HG02938 (cell line): ENCODE measurements at regions not wholly inside any gene's neighbourhood (a gene's known extent, or its start where the extent isn't known, plus 50 kb on each side); places are given as distances from the start of the nearest gene placed in this dataset.
"Not testable (repeated sequence)": the region's sequence is repeated elsewhere in the genome, so short reads cannot be mapped to it uniquely, and the experiment has no call there.

ENCODE experiments used
- ATAC-seq: cut with Tn5 transposase; IDR thresholded peaks from one replicate; pipeline ENCODE4 v1.9.1; 2021; ENCODE audit warnings: mild to moderate bottlenecking, moderate library complexity; ENCODE audit not compliant: unreplicated experiment

GRCh38 chr6:62819640-62820039, 391.6 kb upstream of the FKBP1C start:
- ATAC-seq, result no peak

DNA sequence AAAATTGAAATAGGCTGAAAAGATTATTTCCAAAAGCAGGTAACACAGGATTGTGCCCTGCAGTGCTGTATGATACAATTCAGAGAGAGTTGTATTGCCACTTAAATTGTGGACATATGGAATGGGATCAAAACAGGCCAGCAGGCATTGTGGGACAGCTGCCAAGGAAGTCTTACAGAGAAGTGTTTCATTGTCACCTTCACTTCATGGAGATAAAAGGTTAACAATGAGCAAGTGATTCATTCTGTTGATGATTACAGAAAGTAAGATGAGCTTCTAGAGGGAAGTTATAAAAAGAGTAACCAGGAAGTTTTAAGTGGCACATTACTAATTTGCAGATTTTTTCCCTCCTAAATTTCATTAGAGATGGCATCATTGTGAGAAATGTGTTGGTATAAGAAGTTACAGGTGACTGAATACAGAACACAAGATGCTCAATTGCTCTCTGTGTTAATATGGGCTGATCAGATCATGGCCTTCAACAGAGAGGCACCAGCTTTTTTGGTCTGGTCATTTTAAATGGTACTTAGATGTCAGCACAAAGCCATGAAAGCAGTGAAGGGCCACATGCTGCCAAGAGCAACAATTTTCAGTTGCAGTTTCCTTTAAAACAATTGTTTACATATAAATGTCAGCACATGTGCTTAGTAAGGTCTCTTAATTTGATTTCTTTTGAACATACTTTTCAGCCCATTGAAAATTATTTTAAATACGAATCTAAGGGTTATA, 402.5 kb upstream of the FKBP1C start:
- ATAC-seq, result no peak

DNA sequence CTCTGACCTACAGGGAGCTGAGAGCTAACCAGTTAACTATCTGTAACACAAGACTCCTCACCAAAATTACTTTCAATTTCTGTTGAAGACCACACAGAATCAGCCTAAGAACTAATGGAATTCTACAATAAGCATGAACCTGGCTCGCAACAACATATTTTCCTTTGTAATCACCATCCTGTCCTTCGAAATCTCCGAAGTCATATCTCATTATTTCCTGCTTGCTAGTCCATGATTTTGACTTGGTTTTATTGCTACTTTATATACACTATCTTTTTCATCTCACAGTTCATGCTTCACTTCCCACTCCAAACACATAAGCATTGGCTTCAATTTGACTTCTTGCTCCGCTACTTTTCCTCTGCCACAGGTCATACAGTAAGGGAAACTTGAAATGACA, 405.8 kb upstream of the FKBP1C start:
- no peak for ATAC-seq

- no peak for ATAC-seq
Measured at GRCh38 chr6:62803094-62803493, 408.2 kb upstream of the FKBP1C start.

DNA sequence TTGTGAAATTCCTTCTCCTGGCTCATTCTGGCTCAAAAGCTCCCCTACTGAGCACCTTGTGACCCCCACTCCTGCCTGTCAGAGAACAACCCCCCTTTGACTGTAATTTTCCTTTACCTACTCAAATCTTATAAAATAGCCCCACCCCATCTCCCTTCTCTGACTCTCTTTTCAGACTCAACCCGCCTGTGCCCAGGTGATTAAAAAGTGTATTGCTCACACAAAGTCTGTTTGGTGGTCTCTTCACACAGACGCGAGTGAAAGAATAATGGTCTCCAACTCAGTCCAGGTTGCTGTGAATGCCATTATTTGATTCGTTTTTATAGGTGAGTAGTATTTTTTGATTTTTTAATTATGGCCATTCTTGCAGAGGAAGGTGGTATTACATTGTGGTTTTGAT, 414.1 kb upstream of the FKBP1C start:
- no peak for ATAC-seq

DNA sequence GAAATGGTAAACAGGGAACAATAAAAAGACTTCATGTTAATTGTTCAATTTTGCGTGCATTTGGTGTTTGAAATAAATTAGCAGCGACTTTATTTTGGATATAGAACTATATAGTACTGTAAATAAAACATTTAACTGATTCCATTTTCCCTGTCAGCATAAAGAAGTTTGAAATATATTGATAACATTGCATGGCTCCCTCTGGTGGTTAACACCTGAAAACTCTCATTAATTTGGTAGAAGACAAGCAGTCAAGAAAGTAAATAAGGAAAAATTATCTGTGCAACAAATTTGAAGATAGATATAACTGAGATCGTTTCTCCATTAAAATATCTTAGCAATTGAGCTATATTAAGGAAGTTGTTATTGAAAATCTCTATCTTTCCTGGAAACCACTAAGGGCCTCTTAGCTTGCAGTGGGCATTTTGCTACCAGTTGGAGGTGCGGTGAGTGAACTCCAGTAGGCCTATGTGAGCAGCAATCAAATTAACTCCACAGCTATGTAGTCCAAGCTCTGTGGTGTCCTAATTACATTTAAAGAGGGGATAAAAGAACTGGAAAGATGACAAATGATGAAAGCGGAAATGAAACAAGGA, 435.7 kb upstream of the FKBP1C start:
- ATAC-seq, result no peak

DNA sequence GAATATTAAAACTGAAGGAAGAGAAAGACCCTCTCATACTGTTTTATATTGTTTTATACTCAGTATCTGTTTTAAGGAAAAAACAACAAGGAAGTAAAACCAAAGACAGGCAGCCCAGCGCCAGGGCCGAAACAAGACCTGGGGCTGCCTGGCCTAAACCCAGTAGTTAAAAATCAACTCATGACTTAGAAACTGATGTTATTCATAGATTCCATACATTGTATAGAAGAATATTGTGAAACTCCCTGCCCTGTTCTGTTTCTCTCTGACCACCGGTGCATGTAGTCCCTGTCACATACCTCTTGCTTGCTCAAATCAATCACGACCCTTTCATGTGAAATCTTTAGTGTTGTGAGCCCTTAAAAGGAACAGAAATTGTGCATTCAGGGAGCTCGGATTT, 445.1 kb upstream of the FKBP1C start:
- not testable (repeated sequence) for ATAC-seq

DNA sequence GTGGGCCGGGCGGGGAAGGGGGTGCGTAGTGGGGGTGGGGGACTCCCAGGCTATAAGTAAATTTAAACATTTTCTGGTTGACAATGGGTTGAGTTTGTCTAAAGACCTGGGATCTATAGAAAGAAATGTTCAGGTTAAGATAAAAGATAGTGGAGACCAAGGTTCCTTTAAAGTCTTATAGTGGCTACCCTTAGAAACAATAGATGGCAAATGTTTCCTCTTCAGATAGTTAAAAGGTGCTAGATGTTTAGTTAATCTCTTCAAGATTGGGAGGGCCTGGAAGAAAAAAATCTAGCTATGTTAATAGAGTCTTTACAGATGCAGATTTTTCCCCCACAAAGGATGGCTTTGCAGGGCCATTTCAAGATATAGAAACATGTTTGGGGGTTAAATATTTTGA, 446.4 kb upstream of the FKBP1C start:
- no peak for ATAC-seq

DNA sequence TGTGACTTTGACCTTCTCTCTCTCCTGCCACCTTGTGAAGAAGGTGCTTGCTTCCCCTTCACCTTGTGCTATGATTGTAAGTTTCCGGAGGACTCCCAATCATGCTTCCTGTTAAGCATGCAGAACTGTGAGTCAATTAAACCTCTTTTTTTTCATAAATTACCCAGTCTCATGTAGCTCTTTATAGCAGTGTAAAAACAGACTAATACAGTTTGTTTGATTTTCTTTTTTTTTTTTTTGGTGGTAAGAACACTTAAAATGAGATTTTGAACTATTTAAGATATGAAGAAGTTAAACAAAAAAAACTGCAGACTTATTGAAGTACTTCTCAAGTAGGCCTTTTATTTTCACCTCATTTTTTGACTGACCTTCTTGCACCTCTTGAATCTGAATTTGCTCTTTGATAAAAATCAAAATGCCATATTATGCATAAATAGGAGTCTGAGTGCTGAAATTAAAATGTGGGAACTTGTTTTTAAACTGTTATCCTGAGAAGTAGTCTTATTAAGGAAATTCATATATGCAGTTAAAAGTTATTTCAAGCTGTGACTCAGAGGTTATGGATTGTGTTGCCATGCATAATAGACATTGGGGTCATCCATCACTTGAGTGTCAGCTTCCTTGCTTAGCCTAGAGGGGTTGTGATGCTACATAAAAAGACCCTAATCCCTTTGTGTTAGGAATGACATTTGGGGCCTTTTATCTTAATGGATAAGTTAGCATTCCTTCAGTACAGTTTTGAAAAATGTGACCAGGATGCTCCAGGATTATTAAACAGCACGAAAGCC, 447.9 kb upstream of the FKBP1C start:
- ATAC-seq, result no peak

- no peak for ATAC-seq
Measured at GRCh38 chr6:62746968-62747367, 460.9 kb upstream of the KHDRBS2 start.

DNA sequence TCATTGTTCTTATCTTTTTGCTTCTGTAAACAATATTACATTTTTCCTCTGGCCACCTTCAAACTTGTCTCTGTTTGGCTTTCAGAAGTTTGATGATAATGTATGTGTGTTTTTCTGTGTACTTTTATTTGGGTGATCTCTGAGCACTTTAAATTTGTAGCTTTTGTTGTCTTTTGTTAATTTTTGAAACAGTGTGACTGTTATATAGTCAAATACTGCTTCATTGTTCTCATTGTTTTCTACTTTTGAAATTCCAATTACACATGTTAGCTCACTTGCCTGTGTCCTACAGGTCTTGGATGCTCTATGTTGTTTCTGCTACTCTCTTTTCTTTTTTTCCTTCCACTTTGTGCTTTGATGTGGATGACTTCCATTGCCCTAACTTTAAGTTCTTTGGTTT, 460.1 kb upstream of the KHDRBS2 start:
- no peak for ATAC-seq

DNA sequence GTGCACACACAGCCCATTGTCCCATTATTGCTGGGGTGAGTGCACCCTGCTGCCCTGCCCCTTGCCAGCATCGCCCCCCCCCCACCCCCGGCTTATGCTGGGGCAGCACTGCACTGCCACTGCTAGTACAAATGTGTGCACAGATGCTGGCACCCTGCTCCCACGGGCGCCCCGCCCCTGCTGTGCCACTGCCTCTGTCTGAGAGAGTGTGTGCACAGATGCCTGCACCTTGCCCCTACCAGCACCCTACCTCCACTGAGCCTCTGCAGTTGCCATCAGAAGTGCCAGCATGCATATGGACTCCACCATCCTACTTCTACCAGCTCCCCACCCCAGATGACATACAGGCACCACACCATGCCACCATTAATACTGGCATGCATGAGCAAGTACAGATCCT, 454.6 kb upstream of the KHDRBS2 start:
- no peak for ATAC-seq

DNA sequence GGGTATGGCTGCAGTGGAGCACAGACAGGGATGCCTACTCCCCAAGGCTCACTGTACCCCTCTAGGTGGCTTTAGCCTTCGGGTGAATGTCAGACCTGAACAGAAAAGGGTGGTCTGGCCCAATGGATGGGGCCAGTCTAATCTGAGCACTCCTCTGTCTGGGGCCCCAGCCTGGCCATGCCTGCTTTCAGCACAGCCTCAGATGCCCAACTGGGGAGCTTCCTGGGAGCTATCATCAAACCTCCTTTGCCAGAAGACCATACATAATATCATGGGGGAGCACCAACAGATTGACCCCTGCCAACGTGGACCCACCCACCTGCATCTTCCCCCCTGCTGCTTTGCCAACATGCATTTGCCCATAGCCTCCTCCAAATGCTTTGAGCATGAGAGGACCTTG, 454.1 kb upstream of the KHDRBS2 start:
- no peak for ATAC-seq

- no peak for ATAC-seq
Measured at GRCh38 chr6:62737792-62738191, 451.8 kb upstream of the KHDRBS2 start.

GRCh38 chr6:62721408-62721807, 435.4 kb upstream of the KHDRBS2 start:
- ATAC-seq, result no peak

DNA sequence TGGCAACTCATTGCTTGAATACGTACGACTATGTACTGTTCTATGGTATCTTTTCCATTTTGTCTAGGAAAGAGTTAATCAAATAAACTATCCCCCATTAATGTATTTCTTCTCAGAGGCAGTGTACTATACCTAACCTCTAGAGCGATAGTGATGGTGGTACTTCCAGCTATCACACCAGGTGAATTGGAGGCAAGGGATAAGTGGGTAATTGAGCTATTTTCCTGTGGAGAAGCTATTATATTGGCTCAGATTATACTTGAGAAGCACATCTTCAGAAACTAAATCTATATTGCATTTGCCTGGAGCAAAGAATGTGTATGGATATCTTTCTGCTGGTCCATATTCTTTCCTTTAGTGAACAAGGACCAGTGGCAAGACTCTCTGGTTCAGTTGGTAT, 430.7 kb upstream of the KHDRBS2 start:
- no peak for ATAC-seq

GRCh38 chr6:62714112-62714511, 428.1 kb upstream of the KHDRBS2 start:
- ATAC-seq, result no peak

GRCh38 chr6:62711750-62712149, 425.7 kb upstream of the KHDRBS2 start:
- no peak for ATAC-seq

- ATAC-seq, result no peak
Measured at GRCh38 chr6:62707914-62708313, 421.9 kb upstream of the KHDRBS2 start.

GRCh38 chr6:62707156-62707555, 421.1 kb upstream of the KHDRBS2 start:
- ATAC-seq, result no peak

- ATAC-seq, result no peak
Measured at GRCh38 chr6:62683063-62683462, 397.0 kb upstream of the KHDRBS2 start.

- ATAC-seq, result no peak
Measured at GRCh38 chr6:62681108-62681507, 395.1 kb upstream of the KHDRBS2 start.
